Naive thymus-derived CD4-positive, alpha-beta T cell (primary cell): ENCODE measurements at regions not wholly inside any gene's neighbourhood (a gene's known extent, or its start where the extent isn't known, plus 50 kb on each side); places are given as distances from the start of the nearest gene placed in this dataset.

Experiments
- ATAC-seq: fragments of 150-1000 bp; cut with Tn5 transposase; 2 replicates; pipeline ENCODE4 v1.10.0; 2021; ENCODE audit warnings: mild to moderate bottlenecking, moderate library complexity
- CTCF ChIA-PET: fragments of 350-600 bp; sonication (Branson Sonifier 250); formaldehyde crosslinking; loops from one replicate; lab custom pipeline; 2021; ENCODE audit warnings: antibody characterized with exemption; lab: Charles Lee
- POLR2A ChIA-PET: fragments of 350-600 bp; sonication (Branson Sonifier 250); formaldehyde crosslinking; loops from one replicate; lab custom pipeline; 2021; ENCODE audit warnings: antibody characterized with exemption, inconsistent platforms; lab: Charles Lee
- DNase-seq, 9 donors: peaks; one replicate each; pipeline versions ENCODE4 v3.0.0 to v3.0.0-alpha.2; 2020 to 2022; ENCODE audit warnings: mixed read lengths in 1 of 9
- H3K27ac ChIP-seq: one replicate; pipeline ENCODE4 v1.7.0; 2013; ENCODE audit warnings: mild to moderate bottlenecking, low read depth, low read length, moderate library complexity
- H3K27me3 ChIP-seq, 2 donors: one replicate each; pipeline ENCODE4 v1.7.0; 2013; ENCODE audit warnings: low read length in 2 of 2, mild to moderate bottlenecking in 2 of 2, moderate library complexity in 2 of 2; ENCODE audit not compliant: control insufficient read depth in 2 of 2, insufficient read depth in 2 of 2
- H3K36me3 ChIP-seq, 3 experiments: 1 replicate in 2 of 3; 2 replicates in 1 of 3; pipeline ENCODE4 v1.7.0; 2013; ENCODE audit warnings: low read length in 3 of 3, mild to moderate bottlenecking in 3 of 3, moderate library complexity in 1 of 3; ENCODE audit not compliant: insufficient read depth in 3 of 3, control insufficient read depth in 2 of 3
- H3K4me1 ChIP-seq, 2 donors: one replicate each; pipeline ENCODE4 v1.7.0; 2013; ENCODE audit warnings: low read length in 2 of 2, mild to moderate bottlenecking in 2 of 2, moderate library complexity in 1 of 2; ENCODE audit not compliant: control insufficient read depth in 2 of 2, insufficient read depth in 2 of 2
- H3K4me3 ChIP-seq: 2 replicates; pipeline ENCODE4 v1.7.0; 2013; ENCODE audit warnings: mild to moderate bottlenecking, low read length
- H3K9me3 ChIP-seq, 3 experiments: 1 replicate in 2 of 3; 2 replicates in 1 of 3; pipeline ENCODE4 v1.7.0; 2013; ENCODE audit warnings: low read length in 3 of 3; ENCODE audit not compliant: control insufficient read depth in 2 of 3
- H3K27ac Mint-ChIP-seq, 9 donors: one replicate each; pipeline ENCODE4 v1.8.0; 2020 to 2022; ENCODE audit warnings: mixed read lengths in 9 of 9, mild to moderate bottlenecking in 8 of 9, moderate library complexity in 5 of 9, inconsistent platforms in 2 of 9
- H3K27me3 Mint-ChIP-seq, 5 donors: one replicate each; pipeline ENCODE4 v1.8.0; 2021 to 2022; ENCODE audit warnings: mixed read lengths in 5 of 5, mild to moderate bottlenecking in 1 of 5
- H3K36me3 Mint-ChIP-seq, 5 donors: one replicate each; pipeline ENCODE4 v1.8.0; 2020 to 2022; ENCODE audit warnings: mixed read lengths in 5 of 5, mild to moderate bottlenecking in 3 of 5, inconsistent platforms in 1 of 5
- H3K4me1 Mint-ChIP-seq, 7 donors: one replicate each; pipeline ENCODE4 v1.8.0; 2020 to 2022; ENCODE audit warnings: mixed read lengths in 7 of 7, mild to moderate bottlenecking in 3 of 7, inconsistent platforms in 1 of 7
- H3K4me3 Mint-ChIP-seq, 10 donors: one replicate each; pipeline ENCODE4 v1.8.0; 2020 to 2022; ENCODE audit warnings: mild to moderate bottlenecking in 10 of 10, mixed read lengths in 10 of 10, moderate library complexity in 6 of 10, inconsistent platforms in 2 of 10
- H3K9me3 Mint-ChIP-seq, 11 donors: one replicate each; pipeline ENCODE4 v1.8.0; 2020 to 2022; ENCODE audit warnings: mixed read lengths in 11 of 11, mild to moderate bottlenecking in 4 of 11, inconsistent platforms in 1 of 11, moderate library complexity in 1 of 11
- intact Hi-C, 2 donors: fragments of 100-400 bp; cut with micrococcal nuclease; formaldehyde crosslinking; loops; one replicate each; pipeline ENCODE4 v1.15.1; 2023

DNA sequence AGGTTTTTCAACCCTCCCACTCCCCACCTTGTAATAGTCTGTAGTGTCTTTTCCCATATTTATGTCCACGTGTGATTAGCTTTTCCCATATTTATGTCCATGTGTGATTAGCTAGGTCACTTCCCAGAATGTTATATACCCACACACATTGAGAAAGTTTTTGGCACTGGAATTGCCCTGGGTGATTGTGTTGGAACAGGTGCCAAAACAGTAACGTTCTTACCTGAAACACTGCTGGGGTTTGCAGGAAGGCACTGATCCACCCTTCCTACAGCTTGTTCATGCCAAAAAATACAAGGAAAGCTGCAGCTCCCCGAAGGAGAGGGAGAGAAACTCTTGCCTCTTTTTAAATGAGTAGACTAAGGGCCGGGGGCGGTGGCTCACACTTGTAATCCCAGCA lies 68.0 kb upstream of the CXADR start:
- H3K27me3 Mint-ChIP-seq: peaks cover 2 to 8% (median 6%) of the 10 kb centered on the region in 5 donors
- ChIA-PET POLR2A (no interaction called here), CTCF (no interaction called here)
- H3K4me1 Mint-ChIP-seq: no peaks in the 10 kb centered on the region
- H3K4me3 Mint-ChIP-seq: no peak overlapping the region
- no peak overlapping the region for H3K27ac ChIP-seq
- no peaks in the 10 kb centered on the region for H3K9me3 ChIP-seq
- no peak overlapping the region for H3K27ac Mint-ChIP-seq
- ATAC-seq (no peak), DNase-seq (no peak)
- no peaks in the 10 kb centered on the region for H3K9me3 Mint-ChIP-seq
- H3K27me3 ChIP-seq: no peaks in the 10 kb centered on the region
- H3K4me1 ChIP-seq: no peaks in the 10 kb centered on the region
- intact Hi-C loops: no loop called here
- H3K4me3 ChIP-seq: no peak overlapping the region
- no peaks in the 10 kb centered on the region for H3K36me3 Mint-ChIP-seq
- no peaks in the 10 kb centered on the region for H3K36me3 ChIP-seq

DNA sequence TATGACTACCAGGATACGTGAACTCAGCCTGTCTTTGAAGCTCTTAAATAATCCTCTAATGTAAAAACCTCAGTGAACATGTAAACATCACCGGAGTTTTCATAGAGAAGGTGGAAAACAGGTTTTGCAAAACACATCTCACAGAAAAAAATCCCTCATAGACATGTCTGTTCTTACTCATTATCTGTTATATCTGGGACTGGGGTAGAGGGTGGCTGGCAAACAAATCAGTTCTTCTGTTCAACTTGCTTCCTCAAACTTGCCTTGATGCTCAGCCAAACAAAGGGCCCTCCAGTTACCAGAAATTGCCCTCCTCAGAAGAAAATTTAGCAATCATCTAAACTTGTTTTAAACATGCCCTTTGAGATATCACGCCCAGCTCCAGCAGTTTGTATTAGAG lies 66.1 kb upstream of the CXADR start:
- ChIA-PET POLR2A (no interaction called here), CTCF (no interaction called here)
- DNase-seq (no peak), ATAC-seq (no peak)
- no peak overlapping the region for H3K27ac Mint-ChIP-seq
- Histone ChIP-seq H3K4me1 (no peaks in the 10 kb centered on the region), H3K4me3 (no peak overlapping the region), H3K27ac (no peak overlapping the region), H3K27me3 (no peaks in the 10 kb centered on the region), H3K36me3 (no peaks in the 10 kb centered on the region), H3K9me3 (no peaks in the 10 kb centered on the region)
- no peaks in the 10 kb centered on the region for H3K9me3 Mint-ChIP-seq
- no peaks in the 10 kb centered on the region for H3K4me1 Mint-ChIP-seq
- no peaks in the 10 kb centered on the region for H3K36me3 Mint-ChIP-seq
- intact Hi-C loops: no loop called here
- H3K27me3 Mint-ChIP-seq: peaks cover 1 to 10% (median 6%) of the 10 kb centered on the region in 5 donors
- H3K4me3 Mint-ChIP-seq: no peak overlapping the region

DNA sequence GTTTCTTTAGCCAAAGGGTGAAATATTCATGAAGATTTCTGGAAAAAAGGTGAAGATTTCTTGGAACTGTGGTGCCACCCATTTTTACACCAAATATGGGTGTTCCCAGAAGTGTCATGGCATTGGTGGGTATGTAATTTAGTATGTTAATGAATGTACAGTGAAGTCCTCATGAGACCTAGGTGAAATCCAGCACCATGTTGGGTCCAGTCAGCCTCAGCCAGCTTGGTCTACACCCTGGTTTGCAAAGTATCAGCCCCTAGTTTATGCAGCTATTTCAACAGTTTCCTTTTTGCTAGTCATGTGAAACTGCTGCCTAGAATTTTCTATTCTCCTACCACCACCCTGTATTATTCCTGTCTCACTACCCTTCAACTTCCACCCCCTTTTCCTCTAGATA lies 63.1 kb upstream of the CXADR start:
- POLR2A ChIA-PET: no interaction called here
- Histone ChIP-seq H3K9me3 (no peaks in the 10 kb centered on the region), H3K27me3 (no peaks in the 10 kb centered on the region), H3K4me3 (no peak overlapping the region), H3K36me3 (no peaks in the 10 kb centered on the region), H3K27ac (no peak overlapping the region), H3K4me1 (no peaks in the 10 kb centered on the region)
- DNase-seq (no peak), ATAC-seq (no peak)
- no peak overlapping the region for H3K4me3 Mint-ChIP-seq
- H3K9me3 Mint-ChIP-seq: peaks cover 0 to 1% (median 0%) of the 10 kb centered on the region in 11 donors
- H3K27me3 Mint-ChIP-seq: peaks cover 2 to 12% (median 8%) of the 10 kb centered on the region in 5 donors
- no peak overlapping the region for H3K27ac Mint-ChIP-seq
- H3K36me3 Mint-ChIP-seq: no peaks in the 10 kb centered on the region
- H3K4me1 Mint-ChIP-seq: peaks cover 2 to 10% (median 7%) of the 10 kb centered on the region in 7 donors
- intact Hi-C loops: no loop called here
- CTCF ChIA-PET: no interaction called here

- DNase-seq (no peak), ATAC-seq (no peak)
- Mint-ChIP-seq H3K4me3 (no peak overlapping the region), H3K27ac (no peak overlapping the region), H3K27me3 (peaks cover 5 to 14% (median 9%) of the 10 kb centered on the region in 5 donors), H3K36me3 (no peaks in the 10 kb centered on the region), H3K9me3 (peaks cover 0 to 3% (median 0%) of the 10 kb centered on the region in 11 donors), H3K4me1 (peaks cover 4 to 12% (median 8%) of the 10 kb centered on the region in 7 donors)
- no peak overlapping the region for H3K27ac ChIP-seq
- no peak overlapping the region for H3K4me3 ChIP-seq
- no peaks in the 10 kb centered on the region for H3K36me3 ChIP-seq
- H3K9me3 ChIP-seq: no peaks in the 10 kb centered on the region
- ChIA-PET POLR2A (no interaction called here), CTCF (no interaction called here)
- H3K27me3 ChIP-seq: no peaks in the 10 kb centered on the region
- H3K4me1 ChIP-seq: no peaks in the 10 kb centered on the region
- intact Hi-C loops: no loop called here
Measured at GRCh38 chr21:17451364-17451891, 61.4 kb upstream of the CXADR start.

- CTCF ChIA-PET: no interaction called here
- Mint-ChIP-seq H3K4me1 (peaks cover 4 to 12% (median 8%) of the 10 kb centered on the region in 7 donors), H3K27ac (peak overlapping the region in 6 of 9 donors; percentile 45 to 83 (median 69)), H3K36me3 (no peaks in the 10 kb centered on the region), H3K4me3 (peak overlapping the region in 9 of 10 donors; percentile 12 to 71 (median 61)), H3K9me3 (peaks cover 0 to 3% (median 0%) of the 10 kb centered on the region in 11 donors), H3K27me3 (peaks cover 5 to 16% (median 9%) of the 10 kb centered on the region in 5 donors)
- Histone ChIP-seq H3K4me1 (no peaks in the 10 kb centered on the region), H3K27me3 (no peaks in the 10 kb centered on the region), H3K36me3 (no peaks in the 10 kb centered on the region), H3K9me3 (no peaks in the 10 kb centered on the region), H3K4me3 (no peak overlapping the region), H3K27ac (no peak overlapping the region)
- ATAC-seq: no peak
- intact Hi-C loops: no loop called here
- POLR2A ChIA-PET: no interaction called here
- DNase-seq: peak in 5 of 9 donors; percentile 6 to 50 (median 17)
Measured at GRCh38 chr21:17454315-17455027, 58.4 kb upstream of the CXADR start.

DNA sequence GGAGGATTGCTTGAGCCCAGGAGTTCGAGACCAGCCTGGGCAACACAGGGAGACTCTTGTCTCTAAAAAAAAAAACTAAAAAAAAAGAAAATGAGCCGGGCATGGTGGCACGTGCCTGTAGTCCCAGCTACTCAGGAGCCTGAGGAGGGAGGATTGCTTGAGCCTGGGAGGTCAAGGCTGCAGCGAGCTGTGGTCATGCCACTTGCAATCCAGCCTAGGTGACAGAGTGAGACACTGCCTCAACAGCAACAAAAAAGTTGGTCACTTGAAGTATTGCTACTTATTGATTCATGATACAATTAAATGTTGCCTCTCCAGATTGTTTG lies 57.9 kb upstream of the CXADR start:
- Histone ChIP-seq H3K9me3 (no peaks in the 10 kb centered on the region), H3K36me3 (no peaks in the 10 kb centered on the region), H3K27ac (no peak overlapping the region), H3K4me1 (no peaks in the 10 kb centered on the region), H3K4me3 (no peak overlapping the region), H3K27me3 (no peaks in the 10 kb centered on the region)
- Mint-ChIP-seq H3K4me3 (peak overlapping the region in 6 of 10 donors; percentile 51 to 71 (median 66)), H3K27ac (peak overlapping the region in 2 of 9 donors; percentile 45 to 83), H3K4me1 (peaks cover 4 to 12% (median 8%) of the 10 kb centered on the region in 7 donors), H3K27me3 (peaks cover 3 to 14% (median 9%) of the 10 kb centered on the region in 5 donors), H3K9me3 (peaks cover 0 to 3% (median 0%) of the 10 kb centered on the region in 11 donors), H3K36me3 (no peaks in the 10 kb centered on the region)
- ChIA-PET CTCF (no interaction called here), POLR2A (no interaction called here)
- intact Hi-C loops: no loop called here
- DNase-seq: no peak
- ATAC-seq: no peak

GRCh38 chr21:17455451-17455850 lies 57.4 kb upstream of the CXADR start:
- H3K4me3 ChIP-seq: no peak overlapping the region
- Mint-ChIP-seq H3K27me3 (peaks cover 0 to 10% (median 8%) of the 10 kb centered on the region in 5 donors), H3K27ac (no peak overlapping the region), H3K36me3 (no peaks in the 10 kb centered on the region), H3K4me3 (no peak overlapping the region), H3K4me1 (peaks cover 4 to 12% (median 8%) of the 10 kb centered on the region in 7 donors), H3K9me3 (peaks cover 0 to 3% (median 0%) of the 10 kb centered on the region in 11 donors)
- no peak for DNase-seq
- intact Hi-C loops: no loop called here
- H3K27ac ChIP-seq: no peak overlapping the region
- ChIA-PET CTCF (no interaction called here), POLR2A (no interaction called here)
- H3K27me3 ChIP-seq: no peaks in the 10 kb centered on the region
- no peaks in the 10 kb centered on the region for H3K4me1 ChIP-seq
- no peak for ATAC-seq
- H3K36me3 ChIP-seq: no peaks in the 10 kb centered on the region
- no peaks in the 10 kb centered on the region for H3K9me3 ChIP-seq
